Mesothelial cell of epicardium (in vitro differentiated cells): ENCODE measurements at regions not wholly inside any gene's neighbourhood (a gene's known extent, or its start where the extent isn't known, plus 50 kb on each side); places are given as distances from the start of the nearest gene placed in this dataset.

Experiments used
- DNase-seq, 2 experiments: peaks; one replicate each; pipeline ENCODE4 v3.0.0; 2021; ENCODE audit warnings: low spot score in 2 of 2; ENCODE audit not compliant: unreplicated experiment in 2 of 2
- H3K27ac Mint-ChIP-seq: 2 replicates; pipeline ENCODE4 v1.8.0; 2021; ENCODE audit warnings: mixed read lengths
- H3K27me3 Mint-ChIP-seq: 2 replicates; pipeline ENCODE4 v1.8.0; 2021; ENCODE audit warnings: low read depth, mixed read lengths
- H3K36me3 Mint-ChIP-seq: 2 replicates; pipeline ENCODE4 v1.8.0; 2021; ENCODE audit warnings: mixed read lengths
- H3K4me1 Mint-ChIP-seq: 2 replicates; pipeline ENCODE4 v1.8.0; 2021; ENCODE audit warnings: mixed read lengths
- H3K4me3 Mint-ChIP-seq: 2 replicates; pipeline ENCODE4 v1.8.0; 2021; ENCODE audit warnings: mild to moderate bottlenecking, moderate library complexity, mixed read lengths
- H3K9me3 Mint-ChIP-seq: 2 replicates; pipeline ENCODE4 v1.8.0; 2021; ENCODE audit warnings: mixed read lengths
- CTCF ChIP-seq: fragments of 200-600 bp; sonication (generic); IDR thresholded peaks from one replicate; pipeline ENCODE4 v1.5.0; 2021; ENCODE audit warnings: antibody characterized with exemption; ENCODE audit not compliant: unreplicated experiment

DNA sequence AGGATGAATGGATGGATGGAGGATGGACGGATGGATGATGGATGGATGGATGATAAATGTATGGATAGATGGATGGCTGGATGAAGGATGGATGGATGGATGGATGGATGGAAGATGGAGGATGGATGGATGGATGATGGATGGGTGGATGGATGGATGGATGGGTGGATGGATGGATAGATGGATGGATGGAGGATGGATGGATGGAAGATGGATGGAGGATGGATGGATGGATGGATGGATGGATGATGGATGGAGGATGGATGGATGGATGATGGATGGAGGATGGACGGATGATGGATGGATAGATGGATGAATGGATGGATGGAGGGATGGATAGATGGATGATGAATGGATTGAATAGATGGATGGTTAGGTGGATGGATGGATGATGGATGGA, 210.6 kb upstream of the IGF1R start:
- no peak for TF ChIP-seq CTCF
- H3K9me3 Mint-ChIP-seq, result no peaks in the 10 kb centered on the region

GRCh38 chr15:98438326-98438725, 210.0 kb upstream of the IGF1R start:
- TF ChIP-seq CTCF, result no peak
- H3K4me1 Mint-ChIP-seq, result peaks cover 11% of the 10 kb centered on the region
- peaks cover 13% of the 10 kb centered on the region for H3K27me3 Mint-ChIP-seq
- DNase-seq, result no peak
- no peaks in the 10 kb centered on the region for H3K9me3 Mint-ChIP-seq
- no peak overlapping the region for H3K4me3 Mint-ChIP-seq
- H3K27ac Mint-ChIP-seq, result no peak overlapping the region
- no peaks in the 10 kb centered on the region for H3K36me3 Mint-ChIP-seq

More for the DNA sequence above, 210.6 kb upstream of the IGF1R start:
- H3K36me3 Mint-ChIP-seq, result no peaks in the 10 kb centered on the region
- no peak for DNase-seq
- H3K4me1 Mint-ChIP-seq, result peaks cover 6% of the 10 kb centered on the region
- no peak overlapping the region for H3K27ac Mint-ChIP-seq
- no peak overlapping the region for H3K4me3 Mint-ChIP-seq
- peaks cover 16% of the 10 kb centered on the region for H3K27me3 Mint-ChIP-seq

DNA sequence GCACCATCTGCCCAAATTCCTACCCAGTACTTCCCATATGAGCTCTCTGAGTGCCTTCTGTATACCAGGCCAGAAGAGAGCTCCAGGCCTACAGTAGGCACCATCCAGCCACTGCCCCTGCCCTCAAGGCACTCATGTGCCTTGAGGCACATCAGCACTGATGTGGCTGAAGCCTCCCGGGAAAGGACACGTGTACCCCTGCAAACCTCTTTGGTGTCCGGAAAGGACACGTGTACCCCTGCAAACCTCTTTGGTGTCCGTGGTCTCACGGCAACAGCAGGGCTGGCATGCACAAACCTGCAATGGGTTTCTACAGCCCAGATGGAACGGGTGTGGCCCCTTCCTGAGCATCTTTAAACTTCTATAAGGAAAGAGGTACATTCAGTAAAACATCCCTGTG, 209.4 kb upstream of the IGF1R start:
- H3K9me3 Mint-ChIP-seq, result no peaks in the 10 kb centered on the region
- no peaks in the 10 kb centered on the region for H3K36me3 Mint-ChIP-seq
- DNase-seq, result no peak
- peaks cover 16% of the 10 kb centered on the region for H3K4me1 Mint-ChIP-seq
- no peak overlapping the region for H3K27ac Mint-ChIP-seq
- no peak for TF ChIP-seq CTCF
- H3K27me3 Mint-ChIP-seq, result peaks cover 9% of the 10 kb centered on the region
- no peak overlapping the region for H3K4me3 Mint-ChIP-seq

GRCh38 chr15:98439523-98439942, 208.8 kb upstream of the IGF1R start:
- no peak for DNase-seq
- Mint-ChIP-seq H3K9me3 (no peaks in the 10 kb centered on the region), H3K27ac (no peak overlapping the region), H3K4me1 (peaks cover 22% of the 10 kb centered on the region), H3K27me3 (peaks cover 7% of the 10 kb centered on the region), H3K4me3 (no peak overlapping the region), H3K36me3 (no peaks in the 10 kb centered on the region)
- no peak for TF ChIP-seq CTCF

- no peaks in the 10 kb centered on the region for H3K36me3 Mint-ChIP-seq
- no peak overlapping the region for H3K27ac Mint-ChIP-seq
- no peaks in the 10 kb centered on the region for H3K9me3 Mint-ChIP-seq
- TF ChIP-seq CTCF, result no peak
- H3K27me3 Mint-ChIP-seq, result peaks cover 7% of the 10 kb centered on the region
- DNase-seq, result no peak
- H3K4me1 Mint-ChIP-seq, result peaks cover 22% of the 10 kb centered on the region
- H3K4me3 Mint-ChIP-seq, result no peak overlapping the region
Observed at GRCh38 chr15:98440917-98441316, 207.4 kb upstream of the IGF1R start.

GRCh38 chr15:98441599-98441998, 206.7 kb upstream of the IGF1R start:
- H3K4me1 Mint-ChIP-seq, result peaks cover 22% of the 10 kb centered on the region
- DNase-seq, result no peak
- H3K36me3 Mint-ChIP-seq, result no peaks in the 10 kb centered on the region
- peaks cover 7% of the 10 kb centered on the region for H3K27me3 Mint-ChIP-seq
- no peak for TF ChIP-seq CTCF
- no peak overlapping the region for H3K4me3 Mint-ChIP-seq
- H3K9me3 Mint-ChIP-seq, result peaks cover 4% of the 10 kb centered on the region
- H3K27ac Mint-ChIP-seq, result no peak overlapping the region
